H1 (cell line): ENCODE measurements at regions not wholly inside any gene's neighbourhood (a gene's known extent, or its start where the extent isn't known, plus 50 kb on each side); places are given as distances from the start of the nearest gene placed in this dataset.

Experiments used
- CHD2 ChIP-seq: IDR thresholded peaks from 2 replicates; pipeline ENCODE4 v1.6.1; 2012; ENCODE audit warnings: low read length, improper control_type of control experiment
- HDAC2 ChIP-seq, 2 experiments: fragments of 300-600 bp in 1 of 2; sonication (generic) in 1 of 2; IDR thresholded peaks; 2 replicates each; pipeline ENCODE4 v1.6.1; 2011 to 2012; ENCODE audit warnings: low read depth in 2 of 2, low read length in 2 of 2, mild to moderate bottlenecking in 2 of 2, moderate library complexity in 2 of 2, borderline replicate concordance in 1 of 2, inconsistent platforms in 1 of 2
- JUND ChIP-seq: IDR thresholded peaks from 2 replicates; pipeline ENCODE4 v1.6.1; 2011; ENCODE audit warnings: mild to moderate bottlenecking, improper control_type of control experiment, low read length
- KDM1A ChIP-seq: fragments of 200-600, 300-600 bp; sonication (generic); IDR thresholded peaks from 2 replicates; pipeline ENCODE4 v1.7.1; 2016; ENCODE audit warnings: mild to moderate bottlenecking, low read length, borderline replicate concordance
- SIN3A ChIP-seq, 2 experiments: IDR thresholded peaks in 1 of 2; conservative IDR thresholded peaks in 1 of 2; 2 replicates each; pipeline ENCODE4 v1.6.1; 2011 to 2012; ENCODE audit warnings: low read length in 2 of 2, improper control_type of control experiment in 1 of 2, low read depth in 1 of 2, mild to moderate bottlenecking in 1 of 2
- SIRT6 ChIP-seq: IDR thresholded peaks from one replicate; pipeline ENCODE4 v1.7.1; 2012; ENCODE audit warnings: low read length, inconsistent platforms
- TAF7 ChIP-seq: optimal IDR thresholded peaks from 2 replicates; pipeline ENCODE3; 2011; ENCODE audit warnings: low read depth, mild to moderate bottlenecking, inconsistent platforms, low read length, moderate library complexity, borderline replicate concordance
- TCF12 ChIP-seq: IDR thresholded peaks from 2 replicates; pipeline ENCODE4 v1.6.1; 2011; ENCODE audit warnings: low read depth, mild to moderate bottlenecking, low read length

- no peak for TF ChIP-seq TAF7
- no peak for TF ChIP-seq SIN3A (conservative IDR thresholded peaks at IDR 0.05 in 1 of 2, IDR thresholded peaks at IDR 0.05 in 1 of 2; ENCODE audit: low read depth in 1 of 2, low read length in 2 of 2)
- no peak for TF ChIP-seq HDAC2 (IDR thresholded peaks at IDR 0.05; ENCODE audit: borderline replicate concordance in 1 of 2, low read depth in 2 of 2, low read length in 2 of 2)
- no peak for TF ChIP-seq CHD2
- no peak for TF ChIP-seq SIRT6
- TF ChIP-seq JUND, result no peak
- TF ChIP-seq KDM1A, result no peak
- no peak for TF ChIP-seq TCF12
These were observed 141.4 kb upstream of the SALL3 start (continued) for GRCh38 chr18:78838183-78838582.
